ENCODE measurements at regions not wholly inside any gene's neighbourhood (a gene's known extent, or its start where the extent isn't known, plus 50 kb on each side); places are given as distances from the start of the nearest gene placed in this dataset.

DNA sequence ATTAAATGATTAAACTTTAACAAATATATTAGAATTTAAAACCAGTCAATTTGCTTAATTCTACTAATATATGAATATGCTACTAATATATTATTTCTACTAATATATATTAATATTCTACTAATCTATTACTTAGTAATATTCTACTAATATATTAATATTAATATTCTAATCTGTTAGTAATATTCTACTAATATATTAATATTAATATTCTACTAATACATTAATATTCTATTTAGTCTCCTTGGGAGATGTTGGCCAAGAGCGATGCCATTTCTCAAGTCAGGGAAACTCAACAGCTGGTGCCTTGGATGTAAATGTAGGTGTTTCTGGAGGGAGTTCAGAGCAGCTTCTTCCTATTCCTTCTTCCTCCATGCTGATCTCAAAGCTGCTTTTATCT lies 259.2 kb upstream of the TMTC4 start:
- no peak for DNase-seq

DNA sequence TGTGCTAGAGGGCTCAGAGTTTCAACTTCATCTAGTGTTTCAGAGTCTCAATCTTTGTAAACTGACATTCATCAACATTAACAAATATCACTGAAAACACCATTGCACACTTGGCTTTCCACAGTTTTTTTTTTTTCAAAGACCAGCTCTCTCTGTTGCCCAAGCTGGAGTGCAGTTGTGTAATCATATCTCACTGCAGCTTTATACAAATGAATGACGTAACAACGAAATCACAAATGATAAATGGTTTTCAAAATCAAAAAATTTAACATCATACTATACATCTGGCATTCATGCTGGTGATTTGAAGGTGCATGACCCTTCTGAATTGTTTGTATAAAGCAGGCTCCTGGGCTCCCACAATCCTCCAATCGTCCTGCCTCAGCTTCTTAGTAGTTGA lies 248.0 kb upstream of the TMTC4 start:
- DNase-seq, result no peak

GRCh38 chr13:100921139-100921538 lies 246.5 kb upstream of the TMTC4 start:
- no peak for DNase-seq

- no peak for DNase-seq
These were observed 242.4 kb upstream of the TMTC4 start for GRCh38 chr13:100917011-100917410.

GRCh38 chr13:100913143-100913542 lies 238.5 kb upstream of the TMTC4 start:
- no peak for DNase-seq

GRCh38 chr13:100904293-100904976 lies 229.8 kb upstream of the TMTC4 start:
- DNase-seq, result no peak

GRCh38 chr13:100899720-100900316 lies 225.2 kb upstream of the TMTC4 start:
- no peak for DNase-seq

DNA sequence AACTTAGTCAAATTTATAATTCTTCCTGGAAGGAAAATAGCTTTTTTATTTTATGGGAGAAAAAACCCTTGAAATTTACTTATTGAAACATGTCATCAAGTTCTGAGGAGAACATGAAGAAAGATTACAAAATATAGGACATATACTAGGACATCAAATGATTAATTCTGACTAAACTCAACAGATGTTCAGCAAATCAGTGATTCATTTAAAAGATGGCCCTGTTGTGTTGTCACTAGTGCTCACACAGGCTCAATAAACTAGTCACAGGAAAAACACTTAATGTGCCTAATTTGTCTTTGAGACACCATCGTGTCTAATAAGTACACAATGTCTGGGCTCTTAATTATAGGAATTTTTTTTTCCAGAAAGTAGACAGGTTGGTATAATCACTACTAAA lies 223.8 kb upstream of the TMTC4 start:
- DNase-seq, result no peak

- DNase-seq, result no peak
These were observed 221.1 kb upstream of the TMTC4 start for GRCh38 chr13:100895651-100896050.

DNA sequence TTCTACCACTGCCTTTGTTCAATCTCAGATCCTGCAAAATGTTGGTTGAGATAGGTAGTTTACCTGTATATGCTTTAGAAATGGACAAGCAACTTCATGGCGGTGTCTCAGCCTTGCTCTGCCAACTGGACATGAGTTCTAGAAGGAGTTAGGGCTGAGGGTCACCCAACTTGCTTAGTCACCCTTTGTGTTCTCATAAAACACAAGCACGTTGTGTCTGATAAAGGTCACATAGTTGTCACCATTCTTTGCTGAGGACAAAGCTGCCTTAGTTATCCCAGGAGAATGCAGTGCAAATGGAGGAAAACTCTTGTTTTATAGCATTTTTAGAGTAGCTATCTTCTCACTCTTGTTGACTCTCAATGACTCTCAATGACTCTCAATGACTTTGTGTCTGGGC lies 218.4 kb upstream of the TMTC4 start:
- DNase-seq, result no peak

- no peak for DNase-seq
These were observed 216.1 kb upstream of the TMTC4 start for GRCh38 chr13:100890645-100891044.

- no peak for DNase-seq
These were observed 213.1 kb upstream of the TMTC4 start for GRCh38 chr13:100887729-100888151.

DNA sequence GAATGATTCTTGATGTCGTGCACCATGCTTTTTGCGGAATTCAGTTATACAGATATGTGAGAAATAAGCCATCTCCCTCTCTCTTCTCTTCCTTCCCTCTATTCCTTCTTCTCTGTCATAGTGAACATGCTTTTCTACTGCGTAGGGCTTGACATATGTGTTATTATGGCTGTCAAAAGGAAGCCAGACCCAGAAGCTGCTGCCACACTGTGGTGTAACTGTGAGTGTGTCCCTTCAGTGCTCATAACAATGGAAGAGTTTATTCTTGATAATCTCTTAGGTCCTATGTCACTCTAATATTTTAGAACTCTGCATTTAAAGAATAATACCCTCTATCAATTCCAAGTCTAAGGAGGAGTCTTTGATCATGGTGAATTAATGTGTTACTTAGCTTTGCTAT lies 208.9 kb upstream of the TMTC4 start:
- no peak for DNase-seq

DNA sequence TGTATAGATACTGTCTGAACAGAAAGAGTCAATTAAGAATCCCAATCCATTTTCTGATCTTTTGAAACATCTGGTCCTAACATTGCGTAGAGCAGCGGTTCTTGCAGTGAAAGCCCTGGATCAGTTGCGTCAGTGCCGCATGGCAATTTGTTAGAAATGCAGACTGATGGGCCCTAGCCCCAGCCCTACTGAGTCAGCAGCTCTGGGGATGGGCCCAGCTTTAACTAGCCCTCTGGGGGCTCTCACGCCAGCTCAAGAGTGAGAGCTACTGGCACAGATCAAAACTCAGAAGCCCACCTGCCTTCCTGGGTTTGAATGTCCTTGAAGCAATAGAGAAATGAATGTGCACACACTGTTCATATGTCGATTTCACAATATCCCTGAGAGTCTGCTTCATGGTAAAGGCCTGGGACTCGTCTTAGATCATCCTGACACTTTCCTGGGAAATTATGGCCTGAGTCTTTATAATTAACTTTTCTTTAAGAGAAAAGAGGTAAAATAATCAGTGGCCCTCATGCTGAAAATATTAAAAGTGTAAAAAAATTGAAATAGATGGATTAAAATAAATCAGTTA lies 206.8 kb upstream of the TMTC4 start:
- no peak for DNase-seq

DNA sequence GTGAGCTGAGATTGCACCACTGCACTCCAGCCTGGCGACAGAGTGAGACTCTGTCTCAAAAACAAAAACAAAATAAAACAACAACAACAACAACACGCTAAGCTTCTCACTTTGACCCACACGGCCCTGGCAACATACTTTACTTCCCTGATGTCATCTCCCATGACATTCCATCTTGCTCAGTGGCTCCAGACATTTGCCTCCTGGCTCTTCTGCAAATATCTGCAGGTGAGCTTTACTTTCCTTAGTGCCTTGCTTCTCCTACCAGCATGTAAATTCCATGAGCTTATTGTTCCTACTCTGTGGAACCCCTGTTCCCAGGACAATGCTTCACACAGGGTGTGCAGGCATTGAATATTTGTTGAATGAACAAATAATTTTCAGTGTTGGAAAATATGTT lies 205.6 kb upstream of the TMTC4 start:
- DNase-seq, result no peak

DNA sequence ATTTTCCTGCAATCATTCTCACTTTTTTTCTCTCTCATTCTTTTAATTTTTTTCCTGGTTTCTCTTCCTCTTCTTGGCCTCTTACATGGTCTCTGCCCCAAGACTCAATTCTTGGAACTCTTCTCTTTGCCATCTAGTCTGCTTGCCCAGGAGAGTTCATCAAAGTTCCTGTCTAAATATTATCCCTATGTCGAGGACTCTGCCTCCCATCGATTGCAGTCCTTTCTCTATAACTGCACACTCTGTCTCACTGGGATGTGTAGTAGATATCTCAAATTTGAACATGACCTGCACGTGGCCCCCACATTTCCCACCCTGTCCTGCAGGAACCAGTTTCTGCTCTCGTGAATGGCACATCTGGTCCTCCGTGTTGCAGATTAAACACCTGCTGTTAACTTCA lies 204.7 kb upstream of the TMTC4 start:
- no peak for DNase-seq

GRCh38 chr13:100876044-100876403 lies 201.4 kb upstream of the TMTC4 start:
- no peak for DNase-seq

- peak; percentile 2 for DNase-seq
These were observed 200.9 kb upstream of the TMTC4 start for GRCh38 chr13:100875392-100876043.

- DNase-seq, result no peak
These were observed 198.2 kb upstream of the TMTC4 start for GRCh38 chr13:100872761-100873160.

- DNase-seq, result no peak
These were observed 196.3 kb upstream of the TMTC4 start for GRCh38 chr13:100870898-100871297.

DNA sequence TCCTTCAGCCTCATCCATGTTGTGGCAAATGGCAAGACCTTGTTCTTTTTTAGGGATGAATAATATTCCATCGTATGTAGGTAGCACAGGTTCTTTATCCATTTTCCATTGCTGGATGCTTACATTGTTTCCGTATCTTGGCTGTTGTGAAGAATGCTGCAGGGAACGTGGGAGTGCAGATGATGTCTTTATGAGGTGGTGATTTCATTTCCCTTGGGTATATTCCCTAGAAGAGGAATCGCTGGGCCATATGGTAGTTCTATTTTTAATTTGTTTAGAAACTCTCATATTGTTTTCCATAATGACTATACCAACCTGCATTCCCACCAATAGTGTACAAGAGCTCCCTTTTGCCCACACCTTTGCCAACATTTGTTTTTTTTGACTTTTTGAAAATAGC lies 186.3 kb upstream of the TMTC4 start:
- no peak for DNase-seq

- DNase-seq, result no peak
These were observed 185.3 kb upstream of the TMTC4 start for GRCh38 chr13:100859861-100860260.

DNA sequence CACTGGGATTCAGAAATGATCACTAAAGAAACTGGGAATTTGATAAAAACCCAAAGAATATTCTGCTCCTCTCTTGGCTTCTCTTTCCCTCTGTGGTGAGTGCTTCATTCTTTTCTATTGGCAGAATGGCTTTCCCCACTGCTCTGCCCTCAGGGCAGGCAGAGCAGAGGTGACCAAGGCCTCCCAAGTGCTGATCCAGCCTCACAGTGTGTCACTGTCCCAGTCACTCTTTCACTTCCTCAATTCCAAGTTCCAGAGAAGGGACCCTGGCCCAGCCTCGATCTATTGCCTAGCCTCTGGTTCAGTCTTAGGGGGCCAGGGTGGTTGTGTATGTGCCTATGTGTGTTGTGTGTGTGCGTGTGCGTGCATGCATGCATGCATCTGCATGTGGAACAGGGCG lies 180.6 kb upstream of the TMTC4 start:
- DNase-seq, result no peak

DNA sequence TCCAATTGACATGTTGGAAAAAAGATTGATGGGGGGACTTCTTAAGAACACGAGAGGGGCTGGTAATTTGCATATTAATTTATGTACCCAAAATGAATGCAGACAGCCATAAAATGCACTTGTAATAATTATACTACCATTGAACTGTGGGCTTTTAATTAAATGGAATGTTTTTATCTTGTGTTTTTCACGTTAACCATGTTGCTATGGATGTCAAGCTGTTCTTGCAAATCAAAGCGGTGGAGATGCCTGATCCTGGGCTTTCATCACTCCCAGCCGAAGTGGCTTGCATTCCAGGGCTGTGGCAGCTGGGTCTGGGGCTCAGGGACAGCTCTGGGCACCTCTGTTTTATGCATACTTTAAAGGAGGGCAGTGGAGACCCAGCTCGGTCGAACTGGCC lies 179.4 kb upstream of the TMTC4 start:
- DNase-seq, result no peak
